ENCODE measurements at regions not wholly inside any gene's neighbourhood (a gene's known extent, or its start where the extent isn't known, plus 50 kb on each side); places are given as distances from the start of the nearest gene placed in this dataset.

GRCh38 chr5:85140471-85140870, 755.8 kb upstream of the EDIL3 start:
- H3K27ac Mint-ChIP-seq (ENCODE audit: unreplicated experiment), result no peak overlapping the region
- no peak overlapping the region for H3K4me3 Mint-ChIP-seq (ENCODE audit: low read depth, unreplicated experiment)

DNA sequence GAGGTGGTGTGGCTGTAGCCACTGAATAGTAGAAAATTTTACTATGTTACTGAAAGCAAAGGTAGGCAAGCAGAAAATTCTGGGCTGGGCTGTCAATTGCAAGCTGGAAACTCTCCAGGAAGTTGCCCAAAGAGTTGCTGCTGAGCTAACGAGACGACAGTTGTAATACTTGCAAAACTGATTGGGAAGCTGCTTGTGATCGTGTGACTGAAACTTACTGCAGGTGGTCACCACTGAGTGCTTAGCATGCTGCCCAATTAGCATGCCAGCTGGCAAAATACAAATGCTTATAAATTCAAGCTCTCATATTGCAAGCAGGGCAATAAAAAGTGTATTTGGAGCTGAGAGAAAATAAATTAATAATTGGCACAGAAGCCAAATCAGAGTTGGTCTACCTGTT, 758.5 kb upstream of the EDIL3 start:
- intact Hi-C loops (cut with micrococcal nuclease; ENCODE audit: unreplicated experiment), result no loop called here
- H3K4me1 Mint-ChIP-seq (ENCODE audit: low read depth, unreplicated experiment), result no peaks in the 10 kb centered on the region
- H3K4me3 Mint-ChIP-seq (ENCODE audit: low read depth, unreplicated experiment), result no peak overlapping the region
- H3K9me3 Mint-ChIP-seq (ENCODE audit: low read depth, unreplicated experiment), result no peaks in the 10 kb centered on the region
- no peaks in the 10 kb centered on the region for H3K36me3 Mint-ChIP-seq (ENCODE audit: insufficient read depth, unreplicated experiment)
- BruUV-seq (replicated peaks), result no TSS peak
- TF ChIP-seq, protein P1, sequence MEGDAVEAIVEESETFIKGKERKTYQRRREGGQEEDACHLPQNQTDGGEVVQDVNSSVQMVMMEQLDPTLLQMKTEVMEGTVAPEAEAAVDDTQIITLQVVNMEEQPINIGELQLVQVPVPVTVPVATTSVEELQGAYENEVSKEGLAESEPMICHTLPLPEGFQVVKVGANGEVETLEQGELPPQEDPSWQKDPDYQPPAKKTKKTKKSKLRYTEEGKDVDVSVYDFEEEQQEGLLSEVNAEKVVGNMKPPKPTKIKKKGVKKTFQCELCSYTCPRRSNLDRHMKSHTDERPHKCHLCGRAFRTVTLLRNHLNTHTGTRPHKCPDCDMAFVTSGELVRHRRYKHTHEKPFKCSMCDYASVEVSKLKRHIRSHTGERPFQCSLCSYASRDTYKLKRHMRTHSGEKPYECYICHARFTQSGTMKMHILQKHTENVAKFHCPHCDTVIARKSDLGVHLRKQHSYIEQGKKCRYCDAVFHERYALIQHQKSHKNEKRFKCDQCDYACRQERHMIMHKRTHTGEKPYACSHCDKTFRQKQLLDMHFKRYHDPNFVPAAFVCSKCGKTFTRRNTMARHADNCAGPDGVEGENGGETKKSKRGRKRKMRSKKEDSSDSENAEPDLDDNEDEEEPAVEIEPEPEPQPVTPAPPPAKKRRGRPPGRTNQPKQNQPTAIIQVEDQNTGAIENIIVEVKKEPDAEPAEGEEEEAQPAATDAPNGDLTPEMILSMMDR (IDR thresholded peaks at IDR 0.05; ENCODE audit: unreplicated experiment), result no peak
- H3K27ac Mint-ChIP-seq (ENCODE audit: unreplicated experiment), result no peak overlapping the region
- CTCF ChIA-PET, result no interaction called here
- no peak for DNase-seq
- no peaks in the 10 kb centered on the region for H3K27me3 Mint-ChIP-seq (ENCODE audit: unreplicated experiment)

More at GRCh38 chr5:85140471-85140870, 755.8 kb upstream of the EDIL3 start:
- no TSS peak for BruUV-seq (replicated peaks)
- DNase-seq, result no peak
- Mint-ChIP-seq H3K4me1 (ENCODE audit: low read depth, unreplicated experiment) (no peaks in the 10 kb centered on the region), H3K9me3 (ENCODE audit: low read depth, unreplicated experiment) (no peaks in the 10 kb centered on the region), H3K36me3 (ENCODE audit: insufficient read depth, unreplicated experiment) (no peaks in the 10 kb centered on the region), H3K27me3 (ENCODE audit: unreplicated experiment) (no peaks in the 10 kb centered on the region)
- CTCF ChIA-PET, result no interaction called here
- TF ChIP-seq, protein P1 (IDR thresholded peaks at IDR 0.05; ENCODE audit: unreplicated experiment), result no peak
- intact Hi-C loops (cut with micrococcal nuclease; ENCODE audit: unreplicated experiment), result no loop called here

DNA sequence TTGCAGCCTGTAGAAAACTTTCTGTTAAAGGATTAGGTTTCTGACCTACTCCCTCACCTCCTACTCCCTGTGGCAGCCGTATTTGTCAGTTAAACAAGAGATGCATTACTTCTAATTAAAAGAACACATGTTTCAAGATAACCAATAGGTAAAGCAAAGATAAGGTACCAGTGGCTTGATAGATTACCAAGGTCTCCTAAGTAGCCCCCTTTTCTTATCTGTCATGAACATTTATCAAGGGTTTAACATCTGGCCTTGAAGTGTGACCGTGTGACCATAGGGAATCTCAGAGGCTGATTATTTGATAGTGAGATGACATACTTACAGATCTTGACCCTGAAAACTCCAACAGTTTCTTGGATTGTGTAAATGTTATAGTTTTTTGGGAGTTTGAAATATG, 764.0 kb upstream of the EDIL3 start:
- DNase-seq, result no peak
- intact Hi-C loops (cut with micrococcal nuclease; ENCODE audit: unreplicated experiment), result no loop called here
- BruUV-seq (replicated peaks), result no TSS peak
- H3K27ac Mint-ChIP-seq (ENCODE audit: unreplicated experiment), result no peak overlapping the region
- TF ChIP-seq, protein P1 (IDR thresholded peaks at IDR 0.05; ENCODE audit: unreplicated experiment), result no peak
- H3K4me1 Mint-ChIP-seq (ENCODE audit: low read depth, unreplicated experiment), result no peaks in the 10 kb centered on the region
- H3K4me3 Mint-ChIP-seq (ENCODE audit: low read depth, unreplicated experiment), result no peak overlapping the region
- no peaks in the 10 kb centered on the region for H3K36me3 Mint-ChIP-seq (ENCODE audit: insufficient read depth, unreplicated experiment)
- H3K27me3 Mint-ChIP-seq (ENCODE audit: unreplicated experiment), result no peaks in the 10 kb centered on the region
- CTCF ChIA-PET, result no interaction called here
- H3K9me3 Mint-ChIP-seq (ENCODE audit: low read depth, unreplicated experiment), result no peaks in the 10 kb centered on the region

GRCh38 chr5:85159395-85159794, 774.7 kb upstream of the EDIL3 start:
- TF ChIP-seq, protein P1 (IDR thresholded peaks at IDR 0.05; ENCODE audit: unreplicated experiment), result no peak
- intact Hi-C loops (cut with micrococcal nuclease; ENCODE audit: unreplicated experiment), result no loop called here
- BruUV-seq (replicated peaks), result no TSS peak
- Mint-ChIP-seq H3K9me3 (ENCODE audit: low read depth, unreplicated experiment) (no peaks in the 10 kb centered on the region), H3K4me3 (ENCODE audit: low read depth, unreplicated experiment) (no peak overlapping the region), H3K27me3 (ENCODE audit: unreplicated experiment) (no peaks in the 10 kb centered on the region), H3K36me3 (ENCODE audit: insufficient read depth, unreplicated experiment) (no peaks in the 10 kb centered on the region), H3K4me1 (ENCODE audit: low read depth, unreplicated experiment) (peaks cover 7% of the 10 kb centered on the region), H3K27ac (ENCODE audit: unreplicated experiment) (no peak overlapping the region)
- CTCF ChIA-PET, result interaction anchor here (0.6 kb wide), 1 partner anchor 1450 kb away, joined by 3 read pairs; no protein-coding TSS in a partner anchor
- no peak for DNase-seq
